DND-41 (cell line): ENCODE measurements at regions not wholly inside any gene's neighbourhood (a gene's known extent, or its start where the extent isn't known, plus 50 kb on each side); places are given as distances from the start of the nearest gene placed in this dataset.

Experiments used
- ATAC-seq: fragments of 200-7000 bp; cut with Tn5 transposase; 3 replicates; pipeline ENCODE4 v1.9.1; 2021; ENCODE audit warnings: low read depth; ENCODE audit not compliant: insufficient read depth
- DNase-seq: peaks from one replicate; pipeline ENCODE4 v3.0.0-alpha.2; 2020
- H2AFZ ChIP-seq: 2 replicates; pipeline ENCODE4 v1.6.0; 2012; ENCODE audit warnings: low read depth, low read length
- H3K27ac ChIP-seq: 2 replicates; pipeline ENCODE4 v1.5.1; 2012; ENCODE audit warnings: low read length, inconsistent platforms
- H3K27me3 ChIP-seq: fragments of 200-600 bp; sonication (generic); 2 replicates; pipeline ENCODE4 v1.6.0; 2012; ENCODE audit warnings: low read length, mild to moderate bottlenecking, inconsistent platforms; ENCODE audit not compliant: insufficient read depth, poor library complexity
- H3K36me3 ChIP-seq: 2 replicates; pipeline ENCODE4 v1.5.1; 2012; ENCODE audit warnings: low read length, inconsistent platforms; ENCODE audit not compliant: insufficient read depth
- H3K4me1 ChIP-seq: 2 replicates; pipeline ENCODE4 v1.5.1; 2012; ENCODE audit warnings: mild to moderate bottlenecking, low read length; ENCODE audit not compliant: insufficient read depth
- H3K4me2 ChIP-seq: 2 replicates; pipeline ENCODE4 v1.6.0; 2012; ENCODE audit warnings: mild to moderate bottlenecking, moderate library complexity, low read length, inconsistent platforms; ENCODE audit not compliant: insufficient read depth
- H3K4me3 ChIP-seq, 2 experiments: fragments of 200-600 bp in 1 of 2; shearing (Covaris generic) in 1 of 2; 2 replicates each; pipeline ENCODE4 v1.5.1; 2012 to 2016; ENCODE audit warnings: inconsistent platforms in 2 of 2, low read length in 2 of 2, mild to moderate bottlenecking in 2 of 2, low read depth in 1 of 2, moderate library complexity in 1 of 2
- H3K79me2 ChIP-seq: 2 replicates; pipeline ENCODE4 v1.6.0; 2012; ENCODE audit warnings: low read length, inconsistent platforms; ENCODE audit not compliant: insufficient read depth
- H3K9ac ChIP-seq: 2 replicates; pipeline ENCODE4 v1.6.0; 2012; ENCODE audit warnings: low read depth, mild to moderate bottlenecking, inconsistent platforms, low read length, moderate library complexity
- H3K9me3 ChIP-seq: 2 replicates; pipeline ENCODE4 v1.5.1; 2012; ENCODE audit warnings: low read length, moderate library complexity, mild to moderate bottlenecking, inconsistent platforms; ENCODE audit not compliant: insufficient read depth, severe bottlenecking
- H4K20me1 ChIP-seq: 2 replicates; pipeline ENCODE4 v1.6.0; 2012; ENCODE audit warnings: low read length; ENCODE audit not compliant: insufficient read depth
- EZH2 ChIP-seq: IDR thresholded peaks from 3 replicates; pipeline ENCODE4 v1.6.1; 2012; ENCODE audit warnings: borderline replicate concordance, low read depth, mild to moderate bottlenecking, moderate library complexity, low read length, inconsistent platforms; ENCODE audit not compliant: severe bottlenecking
- TF ChIP-seq, protein P1 (sequence below): IDR thresholded peaks from 2 replicates; pipeline ENCODE4 v1.5.1; 2012; ENCODE audit warnings: borderline replicate concordance, low read length, moderate library complexity, mild to moderate bottlenecking; ENCODE audit not compliant: poor library complexity, severe bottlenecking; ENCODE audit errors: extremely low read depth

DNA sequence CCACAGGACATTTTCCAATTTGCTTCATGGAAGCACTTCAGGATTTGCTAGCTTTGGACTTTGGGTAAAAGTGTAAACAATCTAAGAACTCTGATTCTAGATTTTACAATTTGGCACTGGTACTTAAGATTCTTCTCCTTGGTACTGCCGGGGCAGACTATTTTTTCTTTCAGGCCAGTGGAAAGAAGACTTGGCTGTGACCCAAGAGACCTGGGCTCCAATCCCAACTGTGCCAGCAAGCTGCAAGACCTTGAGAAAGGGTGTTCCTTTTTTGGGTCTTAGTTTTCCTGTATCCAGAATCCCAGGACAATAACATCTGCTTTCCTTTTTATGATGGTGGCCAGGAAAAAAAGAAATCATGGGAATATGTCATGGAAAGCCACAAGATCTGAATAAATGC is 148.1 kb upstream of the CRY1 start:
- H3K4me3 ChIP-seq: no peak overlapping the region
- no peaks in the 10 kb centered on the region for H3K9me3 ChIP-seq
- no peak overlapping the region for H3K4me2 ChIP-seq
- no peaks in the 10 kb centered on the region for H3K4me1 ChIP-seq
- no peaks in the 10 kb centered on the region for H3K79me2 ChIP-seq
- H2AFZ ChIP-seq: no peak overlapping the region
- H3K36me3 ChIP-seq: no peaks in the 10 kb centered on the region
- ATAC-seq (no peak), DNase-seq (no peak)
- no peaks in the 10 kb centered on the region for H4K20me1 ChIP-seq
- peaks cover 5% of the 10 kb centered on the region for H3K27me3 ChIP-seq
- no peak overlapping the region for H3K27ac ChIP-seq
- TF ChIP-seq, protein P1, sequence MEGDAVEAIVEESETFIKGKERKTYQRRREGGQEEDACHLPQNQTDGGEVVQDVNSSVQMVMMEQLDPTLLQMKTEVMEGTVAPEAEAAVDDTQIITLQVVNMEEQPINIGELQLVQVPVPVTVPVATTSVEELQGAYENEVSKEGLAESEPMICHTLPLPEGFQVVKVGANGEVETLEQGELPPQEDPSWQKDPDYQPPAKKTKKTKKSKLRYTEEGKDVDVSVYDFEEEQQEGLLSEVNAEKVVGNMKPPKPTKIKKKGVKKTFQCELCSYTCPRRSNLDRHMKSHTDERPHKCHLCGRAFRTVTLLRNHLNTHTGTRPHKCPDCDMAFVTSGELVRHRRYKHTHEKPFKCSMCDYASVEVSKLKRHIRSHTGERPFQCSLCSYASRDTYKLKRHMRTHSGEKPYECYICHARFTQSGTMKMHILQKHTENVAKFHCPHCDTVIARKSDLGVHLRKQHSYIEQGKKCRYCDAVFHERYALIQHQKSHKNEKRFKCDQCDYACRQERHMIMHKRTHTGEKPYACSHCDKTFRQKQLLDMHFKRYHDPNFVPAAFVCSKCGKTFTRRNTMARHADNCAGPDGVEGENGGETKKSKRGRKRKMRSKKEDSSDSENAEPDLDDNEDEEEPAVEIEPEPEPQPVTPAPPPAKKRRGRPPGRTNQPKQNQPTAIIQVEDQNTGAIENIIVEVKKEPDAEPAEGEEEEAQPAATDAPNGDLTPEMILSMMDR: no peak
- TF ChIP-seq EZH2: no peak
- no peak overlapping the region for H3K9ac ChIP-seq

DNA sequence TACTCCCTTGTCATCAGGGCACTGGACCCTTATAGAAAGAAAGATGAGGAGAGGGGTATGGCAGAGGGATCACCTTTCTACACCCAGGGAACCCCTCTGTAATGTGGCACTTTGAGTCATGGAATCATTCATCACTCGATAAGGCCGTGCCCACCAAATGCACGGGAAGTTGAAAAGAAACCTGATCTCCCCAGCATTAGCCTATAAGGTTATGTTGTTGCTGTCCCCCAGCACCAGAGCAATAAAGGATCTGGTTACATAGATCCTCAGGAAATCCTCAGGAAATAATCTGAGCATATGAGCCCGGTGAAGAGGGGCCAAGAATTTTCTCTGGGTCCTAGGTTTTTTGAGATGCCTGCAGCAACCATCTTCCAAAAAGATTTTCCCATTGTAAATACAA is 148.8 kb upstream of the CRY1 start:
- Histone ChIP-seq H3K9me3 (no peaks in the 10 kb centered on the region), H4K20me1 (no peaks in the 10 kb centered on the region), H3K4me1 (no peaks in the 10 kb centered on the region), H3K36me3 (no peaks in the 10 kb centered on the region), H3K27ac (no peak overlapping the region), H3K79me2 (no peaks in the 10 kb centered on the region), H2AFZ (no peak overlapping the region), H3K27me3 (peaks cover 5% of the 10 kb centered on the region), H3K9ac (no peak overlapping the region), H3K4me3 (no peak overlapping the region), H3K4me2 (no peak overlapping the region)
- no peak for TF ChIP-seq EZH2
- TF ChIP-seq, protein P1: no peak
- no peak for DNase-seq
- ATAC-seq: no peak

DNA sequence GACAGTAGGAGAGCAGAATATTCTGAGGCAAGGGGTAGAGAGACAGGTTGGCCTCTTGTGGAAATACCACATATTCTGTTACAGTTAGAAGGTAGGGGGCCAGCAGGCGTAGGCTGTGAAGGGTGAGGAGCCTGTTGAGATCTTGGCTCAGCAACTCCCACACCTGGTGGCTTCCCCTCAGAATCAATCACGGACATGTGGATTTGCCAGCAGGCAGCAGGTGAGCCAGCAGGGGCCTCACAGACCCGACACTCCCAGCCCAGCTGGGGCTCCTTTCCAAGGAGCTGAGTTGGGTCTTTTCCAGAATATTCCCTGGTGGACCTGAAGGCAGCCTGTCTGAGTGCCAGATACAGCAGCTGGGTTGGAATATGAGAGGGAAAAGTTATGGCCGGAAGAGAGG is 150.0 kb upstream of the CRY1 start:
- no peak for ATAC-seq
- DNase-seq: no peak
- Histone ChIP-seq H2AFZ (no peak overlapping the region), H3K79me2 (no peaks in the 10 kb centered on the region), H3K27me3 (peaks cover 5% of the 10 kb centered on the region), H3K27ac (no peak overlapping the region), H3K9me3 (no peaks in the 10 kb centered on the region), H3K36me3 (no peaks in the 10 kb centered on the region), H3K9ac (no peak overlapping the region), H3K4me1 (no peaks in the 10 kb centered on the region), H4K20me1 (no peaks in the 10 kb centered on the region), H3K4me2 (no peak overlapping the region), H3K4me3 (no peak overlapping the region)
- TF ChIP-seq, protein P1: no peak
- TF ChIP-seq EZH2: no peak

DNA sequence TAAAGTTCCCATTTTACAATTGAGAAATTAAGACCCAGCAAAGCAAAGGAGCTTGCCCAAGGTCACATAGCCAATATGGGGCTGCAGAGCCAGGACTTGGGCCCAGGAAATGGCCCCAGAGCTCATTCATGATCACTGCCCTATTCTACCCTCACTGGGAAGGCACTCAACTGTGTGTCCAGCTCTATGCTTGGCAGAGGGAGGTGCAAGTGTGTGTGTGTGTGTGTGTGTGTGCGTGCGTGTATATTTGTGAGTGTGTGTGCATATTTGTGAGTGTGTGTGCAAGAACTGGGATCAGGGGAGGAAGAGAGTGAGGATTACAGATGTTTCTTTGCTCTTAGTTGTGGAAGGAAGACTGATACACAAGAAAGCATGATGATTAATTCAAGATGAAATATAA is 151.2 kb upstream of the CRY1 start:
- DNase-seq (no peak), ATAC-seq (no peak)
- H2AFZ ChIP-seq: no peak overlapping the region
- H3K4me3 ChIP-seq: no peak overlapping the region
- H3K4me2 ChIP-seq: no peak overlapping the region
- no peak overlapping the region for H3K27ac ChIP-seq
- peaks cover 5% of the 10 kb centered on the region for H3K27me3 ChIP-seq
- H3K79me2 ChIP-seq: no peaks in the 10 kb centered on the region
- H3K4me1 ChIP-seq: no peaks in the 10 kb centered on the region
- no peaks in the 10 kb centered on the region for H3K36me3 ChIP-seq
- no peaks in the 10 kb centered on the region for H4K20me1 ChIP-seq
- H3K9ac ChIP-seq: no peak overlapping the region
- no peaks in the 10 kb centered on the region for H3K9me3 ChIP-seq
- no peak for TF ChIP-seq EZH2
- TF ChIP-seq, protein P1: no peak
